Left renal pelvis (tissue), 4 donors: ENCODE measurements at regions not wholly inside any gene's neighbourhood (a gene's known extent, or its start where the extent isn't known, plus 50 kb on each side); places are given as distances from the start of the nearest gene placed in this dataset.
A peak's percentile ranks its signal among the peaks of the same experiment; 100 is the strongest.
"Not testable (repeated sequence)": the region's sequence is repeated elsewhere in the genome, so short reads cannot be mapped to it uniquely, and the experiment has no call there.

Source experiments
- DNase-seq, 4 donors: peaks; one replicate each; pipeline ENCODE4 v3.0.0-alpha.2; 2013; ENCODE audit warnings: low read depth in 4 of 4, low spot score in 3 of 4

GRCh38 chr11:119586181-119586580, 142.8 kb downstream of the NECTIN1 start:
- no peak for DNase-seq

- no peak for DNase-seq
Observed at GRCh38 chr11:119585043-119585781, 143.8 kb downstream of the NECTIN1 start.

DNA sequence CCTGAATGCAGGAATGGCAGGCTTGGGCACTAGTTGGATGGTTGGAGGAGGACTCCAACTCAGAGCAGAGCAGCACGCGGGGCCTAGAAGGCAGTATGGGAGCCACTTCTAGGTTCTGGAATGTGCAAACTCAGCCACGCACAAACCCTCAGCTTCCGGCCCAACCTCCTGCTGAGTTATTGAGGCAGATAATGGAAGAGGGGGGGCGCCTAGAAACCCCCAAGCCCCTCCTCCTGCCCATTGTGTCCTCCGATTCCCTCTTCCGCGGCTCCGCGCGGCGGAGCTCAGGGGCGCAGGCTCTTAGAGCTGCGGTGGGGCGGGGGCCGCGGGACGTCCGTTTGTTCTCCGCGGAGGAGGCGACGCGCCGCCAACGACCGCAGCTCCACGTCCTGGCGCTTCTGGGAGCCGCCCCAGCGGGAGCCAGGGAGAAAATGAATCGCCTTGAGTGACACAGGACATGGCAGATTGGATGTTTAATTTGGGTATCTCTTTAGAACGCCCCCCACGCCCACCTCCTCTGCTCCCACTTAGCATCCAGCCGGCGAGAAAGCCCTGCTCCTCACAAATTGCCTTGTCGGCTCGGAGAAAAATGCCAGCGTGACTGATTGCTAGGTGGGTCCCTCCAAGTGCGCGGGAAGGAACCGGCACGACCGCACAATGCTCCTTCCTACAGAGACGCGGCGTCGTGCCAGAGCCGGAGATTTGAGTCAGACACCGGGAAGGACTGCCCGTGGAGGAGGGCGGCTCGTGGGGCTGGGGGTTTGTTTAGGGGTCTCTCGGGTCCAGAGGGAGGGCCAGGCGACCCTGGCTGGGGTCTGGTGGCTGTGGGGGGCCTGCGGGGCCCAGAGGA, 144.6 kb downstream of the NECTIN1 start:
- DNase-seq: peak; percentile 50 to 61 (median 57)

DNA sequence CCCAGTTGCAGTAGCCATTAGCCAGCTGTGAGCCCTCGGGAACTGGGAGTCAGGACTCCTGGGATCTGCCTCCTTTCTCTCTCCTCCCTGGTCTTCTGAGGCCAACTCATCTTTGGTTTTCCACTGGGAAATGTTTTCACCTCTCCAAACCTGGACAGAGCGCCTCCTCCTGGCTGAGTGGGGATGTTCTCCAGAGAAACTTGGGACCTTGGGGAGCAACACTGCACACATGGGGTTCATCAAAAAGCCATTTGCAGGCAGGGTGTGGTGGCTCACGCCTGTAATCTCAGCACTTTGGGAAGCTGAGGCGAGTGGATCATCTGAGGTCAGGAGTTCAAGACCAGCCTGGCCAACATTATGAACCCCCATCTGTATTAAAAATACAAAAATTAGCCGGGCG, 145.4 kb downstream of the NECTIN1 start:
- no peak for DNase-seq

- not testable (repeated sequence) for DNase-seq
Observed at GRCh38 chr11:119581396-119581795, 147.6 kb downstream of the NECTIN1 start.

- no peak for DNase-seq
Observed at GRCh38 chr11:119580751-119581150, 148.2 kb downstream of the NECTIN1 start.

GRCh38 chr11:119580081-119580480, 148.9 kb downstream of the NECTIN1 start:
- DNase-seq: no peak

DNA sequence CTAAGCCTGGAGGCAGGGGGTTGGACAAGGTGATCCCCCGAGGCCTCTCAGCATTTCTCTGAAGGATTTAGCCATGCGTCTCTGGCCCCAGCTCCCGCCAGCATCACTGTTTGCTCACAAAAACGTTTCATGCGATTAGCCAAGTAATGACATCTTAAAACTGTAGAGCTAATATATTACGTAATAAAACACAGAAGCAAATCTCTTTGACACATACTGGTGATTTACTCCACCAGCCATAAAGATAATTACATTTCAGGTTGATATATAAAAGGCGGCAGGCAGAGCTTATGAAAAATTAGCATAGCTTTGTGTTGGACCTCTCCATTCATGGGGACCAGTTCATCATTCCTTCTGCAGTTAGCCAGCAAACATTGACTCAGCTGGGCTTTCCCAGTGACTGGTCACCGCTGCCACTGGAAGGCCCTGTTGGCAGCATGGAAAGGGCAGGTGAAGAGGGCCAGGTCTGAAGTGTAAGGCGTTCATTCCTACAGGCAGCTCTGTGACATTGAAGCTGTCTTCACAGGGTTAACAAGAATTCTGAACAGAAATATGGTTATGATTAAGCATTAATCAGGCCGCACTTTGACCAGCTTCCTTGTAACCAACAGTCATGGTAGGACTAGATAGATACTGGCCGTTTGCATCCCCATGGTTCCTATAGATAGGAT, 150.3 kb downstream of the NECTIN1 start:
- DNase-seq: no peak

- DNase-seq: no peak
Observed at GRCh38 chr11:119573858-119574257, 150.9 kb upstream of the THY1 start.

DNA sequence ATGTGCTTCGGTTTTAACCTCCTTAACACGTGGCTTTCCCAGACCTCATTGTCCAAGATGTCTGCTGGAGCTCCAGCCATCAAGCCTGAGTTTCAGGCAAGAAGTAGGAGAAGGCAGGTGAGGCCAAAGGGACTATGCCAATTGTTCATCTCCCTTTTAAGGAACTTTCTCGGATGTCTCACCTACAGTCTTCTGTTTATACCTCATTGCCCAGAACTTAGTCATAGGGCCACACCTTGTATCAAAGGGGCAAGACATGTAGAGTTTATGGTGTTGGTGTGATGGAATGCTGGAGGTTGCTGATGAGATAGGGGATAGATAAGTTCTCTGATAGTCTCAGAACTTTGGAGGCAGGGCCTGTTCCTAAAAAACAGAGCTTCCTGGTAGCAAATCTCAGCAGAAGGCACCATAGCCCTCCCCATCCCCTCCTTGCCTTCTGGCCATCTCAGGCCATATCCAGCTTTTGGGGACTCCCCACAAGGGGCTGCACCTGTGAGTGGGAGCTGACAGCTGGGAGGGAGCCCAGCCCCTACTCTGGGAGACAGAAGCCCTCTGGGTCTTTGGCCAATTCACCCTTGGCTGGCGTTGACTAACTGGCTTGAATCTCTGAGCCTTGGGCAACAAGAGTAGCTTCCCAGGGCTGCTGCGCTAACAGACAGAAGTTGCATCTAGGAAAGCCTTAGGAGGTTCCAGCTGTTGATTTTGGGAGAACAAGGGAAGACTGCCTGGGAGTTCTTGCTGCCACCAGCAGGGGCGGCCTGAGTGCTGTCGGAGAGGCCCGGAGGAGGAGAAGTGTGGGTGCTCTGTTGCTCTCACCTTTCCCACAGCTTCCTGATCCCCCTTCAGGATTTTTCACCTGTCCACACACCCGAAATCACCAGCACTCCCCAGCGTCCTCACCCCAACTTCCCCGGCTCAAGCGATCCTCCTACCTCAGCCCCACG, 149.8 kb upstream of the THY1 start:
- no peak for DNase-seq

DNA sequence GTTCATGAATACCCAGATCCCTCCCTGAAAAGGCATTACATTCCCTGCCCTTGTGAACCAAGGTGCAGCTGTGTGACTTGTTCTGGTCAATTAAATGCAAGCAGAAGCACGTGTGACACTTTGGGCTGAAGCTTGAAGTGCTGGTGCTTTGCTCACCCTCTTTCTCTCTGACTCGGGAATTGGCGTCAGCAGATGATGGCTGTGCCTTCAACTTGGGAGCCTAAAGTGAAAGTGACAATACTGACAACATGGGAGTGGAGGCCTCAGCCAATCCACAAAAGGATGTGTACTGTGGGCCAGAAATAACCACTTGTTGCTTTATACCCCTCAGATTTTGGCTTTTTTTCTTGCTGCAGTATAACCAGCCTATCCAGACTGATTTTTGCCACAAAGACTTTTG, 148.3 kb upstream of the THY1 start:
- DNase-seq: no peak

- no peak for DNase-seq
Observed at GRCh38 chr11:119567688-119568582, 145.0 kb upstream of the THY1 start.

GRCh38 chr11:119566319-119566718, 143.3 kb upstream of the THY1 start:
- DNase-seq: no peak

DNA sequence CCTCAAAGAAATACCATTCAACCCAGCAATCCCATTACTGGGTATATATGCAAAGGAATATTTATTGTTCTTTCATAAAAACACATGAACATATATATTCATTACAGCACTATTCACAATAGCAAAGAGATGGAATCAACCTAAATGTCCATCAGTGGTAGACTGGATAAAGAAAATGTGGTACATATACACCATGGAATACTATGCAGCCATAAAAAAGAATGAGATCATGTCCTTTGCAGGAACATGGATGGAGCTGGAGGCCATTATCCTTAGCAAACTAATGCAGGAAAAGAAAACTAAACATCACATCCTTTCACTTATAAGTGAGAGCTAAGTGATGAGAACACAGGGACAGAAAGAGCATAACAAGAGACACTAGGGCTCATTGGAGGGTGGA, 142.7 kb upstream of the THY1 start:
- DNase-seq: not testable (repeated sequence)

GRCh38 chr11:119560961-119561360, 138.0 kb upstream of the THY1 start:
- no peak for DNase-seq

- DNase-seq: no peak
Observed at GRCh38 chr11:119560291-119560690, 137.3 kb upstream of the THY1 start.

DNA sequence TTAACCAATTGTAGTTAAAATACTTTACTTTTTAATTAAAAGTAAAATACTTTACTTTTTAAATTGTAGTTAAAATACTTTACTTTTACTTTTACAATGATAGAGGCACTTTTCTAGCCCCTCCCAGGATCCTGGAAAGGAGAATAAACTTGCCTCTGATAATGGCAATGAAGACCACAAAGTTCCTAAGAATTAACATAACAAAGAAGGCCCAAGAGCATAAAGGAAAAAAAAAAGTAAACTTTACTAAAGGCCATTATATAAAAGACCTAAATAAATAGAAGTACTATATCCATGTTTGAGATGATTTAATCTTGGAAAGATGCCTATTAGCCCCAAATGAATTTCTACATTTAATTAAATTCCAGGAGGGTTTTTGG, 129.1 kb upstream of the THY1 start:
- DNase-seq: no peak

DNA sequence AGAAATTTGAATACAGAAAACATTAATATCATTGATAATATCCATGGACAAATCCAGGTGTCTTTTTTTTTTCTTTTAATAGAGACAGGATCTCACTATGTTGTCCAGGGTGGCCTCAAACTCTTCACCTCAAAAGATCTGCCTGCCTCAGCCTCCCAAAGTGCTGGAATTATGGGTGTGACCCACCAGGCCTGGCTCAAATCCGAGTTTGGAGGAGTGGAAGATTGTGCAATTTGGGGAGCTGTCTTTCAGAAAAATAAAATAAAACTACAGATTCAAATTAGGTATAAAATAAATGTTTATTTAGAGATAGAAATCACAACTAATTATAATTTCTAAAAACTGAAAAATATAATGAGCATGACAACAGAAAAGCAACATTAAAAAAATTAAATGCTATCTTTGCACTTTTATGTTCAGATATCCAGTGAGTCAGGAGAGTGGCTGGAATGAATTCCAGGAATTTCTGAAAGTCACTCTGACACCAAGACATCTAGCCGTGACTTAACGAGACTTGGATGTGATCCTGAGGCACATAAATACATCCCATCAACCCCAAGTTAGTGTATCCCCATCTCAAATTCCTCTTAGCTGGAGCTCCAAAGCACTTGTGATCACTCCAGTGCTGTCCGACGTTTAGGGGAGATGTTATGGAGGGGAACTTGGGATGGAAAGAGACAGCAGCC, 128.6 kb upstream of the THY1 start:
- no peak for DNase-seq
